ENCODE measurements at regions not wholly inside any gene's neighbourhood (a gene's known extent, or its start where the extent isn't known, plus 50 kb on each side); places are given as distances from the start of the nearest gene placed in this dataset.

DNA sequence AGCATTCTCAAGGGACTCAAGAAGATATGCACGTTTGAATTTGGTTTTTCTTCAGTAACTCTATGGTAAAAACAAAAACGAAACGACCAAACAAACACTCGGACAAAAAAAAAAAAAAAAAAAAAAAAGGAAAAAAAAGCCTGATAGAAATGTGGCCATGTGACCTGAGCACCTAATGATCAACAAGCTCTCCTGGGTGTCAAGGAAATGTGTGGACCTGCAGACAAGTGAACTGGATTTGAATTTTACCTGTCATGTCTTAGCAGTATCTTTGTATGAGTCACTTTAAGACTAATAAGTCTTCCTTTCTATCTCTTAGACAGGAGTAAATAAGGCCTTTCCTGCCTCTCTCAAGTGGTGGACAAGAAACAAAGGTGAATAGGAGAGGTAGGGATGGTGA lies 190.6 kb upstream of the GRIA1 start:
- TF ChIP-seq POLR2A (IDR thresholded peaks at IDR 0.05) = no peak
- TF ChIP-seq, protein P1, sequence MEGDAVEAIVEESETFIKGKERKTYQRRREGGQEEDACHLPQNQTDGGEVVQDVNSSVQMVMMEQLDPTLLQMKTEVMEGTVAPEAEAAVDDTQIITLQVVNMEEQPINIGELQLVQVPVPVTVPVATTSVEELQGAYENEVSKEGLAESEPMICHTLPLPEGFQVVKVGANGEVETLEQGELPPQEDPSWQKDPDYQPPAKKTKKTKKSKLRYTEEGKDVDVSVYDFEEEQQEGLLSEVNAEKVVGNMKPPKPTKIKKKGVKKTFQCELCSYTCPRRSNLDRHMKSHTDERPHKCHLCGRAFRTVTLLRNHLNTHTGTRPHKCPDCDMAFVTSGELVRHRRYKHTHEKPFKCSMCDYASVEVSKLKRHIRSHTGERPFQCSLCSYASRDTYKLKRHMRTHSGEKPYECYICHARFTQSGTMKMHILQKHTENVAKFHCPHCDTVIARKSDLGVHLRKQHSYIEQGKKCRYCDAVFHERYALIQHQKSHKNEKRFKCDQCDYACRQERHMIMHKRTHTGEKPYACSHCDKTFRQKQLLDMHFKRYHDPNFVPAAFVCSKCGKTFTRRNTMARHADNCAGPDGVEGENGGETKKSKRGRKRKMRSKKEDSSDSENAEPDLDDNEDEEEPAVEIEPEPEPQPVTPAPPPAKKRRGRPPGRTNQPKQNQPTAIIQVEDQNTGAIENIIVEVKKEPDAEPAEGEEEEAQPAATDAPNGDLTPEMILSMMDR (IDR thresholded peaks at IDR 0.05) = no peak

Measured in right lobe of liver (tissue), 4 donors.